Esophagus squamous epithelium (tissue), 5 donors: ENCODE measurements at regions not wholly inside any gene's neighbourhood (a gene's known extent, or its start where the extent isn't known, plus 50 kb on each side); places are given as distances from the start of the nearest gene placed in this dataset.
A peak's percentile ranks its signal among the peaks of the same experiment; 100 is the strongest.

Source experiments
- DNase-seq: peaks from one replicate; lab custom pipeline; 2025; lab: John Stamatoyannopoulos, UW
- H3K27ac ChIP-seq, 4 donors: fragments of 200-600 bp; sonication (generic); one replicate each; pipeline ENCODE4 v1.5.1; 2016 to 2019; ENCODE audit warnings: mild to moderate bottlenecking in 1 of 4
- H3K27me3 ChIP-seq, 4 donors: fragments of 200-600 bp; sonication (generic); 1 replicate in 3 of 4; 2 replicates in 1 of 4; pipeline versions ENCODE4 v1.5.1 to v1.6.0; 2017 to 2021; ENCODE audit warnings: antibody characterized with exemption in 1 of 4
- H3K36me3 ChIP-seq, 3 donors: fragments of 200-600 bp; sonication (generic); one replicate each; pipeline ENCODE4 v1.5.1; 2016 to 2019
- H3K4me1 ChIP-seq, 3 donors: fragments of 200-600 bp; sonication (generic); one replicate each; pipeline ENCODE4 v1.5.1; 2017 to 2019
- H3K4me3 ChIP-seq, 4 donors: fragments of 200-600 bp; sonication (generic); 1 replicate in 3 of 4; 2 replicates in 1 of 4; pipeline ENCODE4 v1.5.1; 2016 to 2019; ENCODE audit warnings: mild to moderate bottlenecking in 2 of 4, moderate library complexity in 1 of 4
- H3K9me3 ChIP-seq, 3 donors: fragments of 200-600 bp; sonication (generic); one replicate each; pipeline ENCODE4 v1.5.1; 2016 to 2019
- POLR2A ChIP-seq, 4 donors: fragments of 450-650 bp; IDR thresholded peaks; one replicate each; pipeline ENCODE4 v1.6.1; 2017; ENCODE audit warnings: antibody characterized with exemption in 4 of 4, mild to moderate bottlenecking in 4 of 4, moderate library complexity in 3 of 4
- WGBS, 2 donors: methylation state at CpG; one replicate each; pipeline ENCODE4 v1.1.5; 2018; 5-methylcytosine and 5-hydroxymethylcytosine counted together
- intact Hi-C: fragments of 100-400 bp; cut with DNase I; formaldehyde crosslinking; loops from one replicate; pipeline ENCODE4 v1.15.0; 2022
- TF ChIP-seq, protein P1 (sequence below), 6 experiments: fragments of 450-650 bp in 4 of 6; fragments of 200-600 bp in 2 of 6; sonication (generic) in 2 of 6; IDR thresholded peaks; one replicate each; pipeline ENCODE4 v1.5.1; 2016 to 2019; ENCODE audit warnings: antibody characterized with exemption in 6 of 6, mild to moderate bottlenecking in 4 of 6, moderate library complexity in 4 of 6
- donor health status: DM: yes; HTN: yes; CAD: no.

- Histone ChIP-seq H3K4me1 (no peaks in the 10 kb centered on the region), H3K27me3 (no peaks in the 10 kb centered on the region), H3K36me3 (no peaks in the 10 kb centered on the region), H3K9me3 (no peaks in the 10 kb centered on the region), H3K4me3 (no peak overlapping the region), H3K27ac (no peak overlapping the region)
- 86 to 89% methylated on average over 1 of the region's 1 CpG for WGBS, 2 donors
- no peak for DNase-seq
- intact Hi-C loops: no loop called here
- TF ChIP-seq, protein P1, sequence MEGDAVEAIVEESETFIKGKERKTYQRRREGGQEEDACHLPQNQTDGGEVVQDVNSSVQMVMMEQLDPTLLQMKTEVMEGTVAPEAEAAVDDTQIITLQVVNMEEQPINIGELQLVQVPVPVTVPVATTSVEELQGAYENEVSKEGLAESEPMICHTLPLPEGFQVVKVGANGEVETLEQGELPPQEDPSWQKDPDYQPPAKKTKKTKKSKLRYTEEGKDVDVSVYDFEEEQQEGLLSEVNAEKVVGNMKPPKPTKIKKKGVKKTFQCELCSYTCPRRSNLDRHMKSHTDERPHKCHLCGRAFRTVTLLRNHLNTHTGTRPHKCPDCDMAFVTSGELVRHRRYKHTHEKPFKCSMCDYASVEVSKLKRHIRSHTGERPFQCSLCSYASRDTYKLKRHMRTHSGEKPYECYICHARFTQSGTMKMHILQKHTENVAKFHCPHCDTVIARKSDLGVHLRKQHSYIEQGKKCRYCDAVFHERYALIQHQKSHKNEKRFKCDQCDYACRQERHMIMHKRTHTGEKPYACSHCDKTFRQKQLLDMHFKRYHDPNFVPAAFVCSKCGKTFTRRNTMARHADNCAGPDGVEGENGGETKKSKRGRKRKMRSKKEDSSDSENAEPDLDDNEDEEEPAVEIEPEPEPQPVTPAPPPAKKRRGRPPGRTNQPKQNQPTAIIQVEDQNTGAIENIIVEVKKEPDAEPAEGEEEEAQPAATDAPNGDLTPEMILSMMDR (IDR thresholded peaks at IDR 0.05): no peak
- TF ChIP-seq POLR2A (IDR thresholded peaks at IDR 0.05): no peak
Observed at GRCh38 chr5:58248221-58248620, 211.7 kb downstream of the PLK2 start.

DNA sequence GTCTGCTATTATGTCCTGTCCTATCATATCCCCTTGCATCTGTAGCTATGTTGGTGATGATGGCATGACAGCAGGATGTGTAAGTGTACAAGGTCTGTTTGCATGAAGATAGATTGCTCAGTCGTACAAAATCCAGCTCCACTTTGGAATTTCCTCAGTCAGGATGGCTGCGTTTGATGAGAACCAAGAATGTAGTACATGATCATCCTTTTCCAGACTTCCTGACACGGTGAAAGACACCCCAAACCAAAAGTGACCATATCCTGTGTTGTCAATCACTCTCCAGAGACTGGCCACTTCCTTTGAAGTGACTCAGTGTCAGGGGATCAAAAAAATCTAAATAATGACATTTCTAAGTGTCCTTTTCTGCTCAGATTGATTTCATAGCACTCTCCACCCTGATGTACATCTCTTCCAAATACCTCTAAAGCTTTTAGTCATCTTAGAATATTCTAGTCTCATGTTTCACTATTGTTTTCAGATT, 213.4 kb downstream of the PLK2 start:
- H3K9me3 ChIP-seq: no peaks in the 10 kb centered on the region
- DNase-seq: no peak
- intact Hi-C loops: no loop called here
- no peak for TF ChIP-seq POLR2A (IDR thresholded peaks at IDR 0.05)
- TF ChIP-seq, protein P1 (IDR thresholded peaks at IDR 0.05): no peak
- H3K36me3 ChIP-seq: no peaks in the 10 kb centered on the region
- peak overlapping the region in 1 of 4 donors; percentile 39 for H3K27ac ChIP-seq
- no peak overlapping the region for H3K4me3 ChIP-seq
- WGBS, 2 donors: 71 to 90% methylated on average over 3 of the region's 3 CpGs
- H3K27me3 ChIP-seq: no peaks in the 10 kb centered on the region
- peaks cover 0 to 5% (median 0%) of the 10 kb centered on the region in 3 donors for H3K4me1 ChIP-seq

- TF ChIP-seq, protein P1 (IDR thresholded peaks at IDR 0.05): no peak
- no peak for TF ChIP-seq POLR2A (IDR thresholded peaks at IDR 0.05)
- 51 to 66% methylated on average over 3 of the region's 3 CpGs for WGBS, 2 donors
- intact Hi-C loops: no loop called here
- Histone ChIP-seq H3K27ac (peak overlapping the region in 1 of 4 donors; percentile 63), H3K4me3 (no peak overlapping the region), H3K27me3 (no peaks in the 10 kb centered on the region), H3K9me3 (no peaks in the 10 kb centered on the region), H3K36me3 (no peaks in the 10 kb centered on the region), H3K4me1 (peaks cover 0 to 14% (median 0%) of the 10 kb centered on the region in 3 donors)
- DNase-seq: no peak
Observed at GRCh38 chr5:58245476-58245840, 214.4 kb downstream of the PLK2 start.

- Histone ChIP-seq H3K4me3 (no peak overlapping the region), H3K36me3 (no peaks in the 10 kb centered on the region), H3K27me3 (no peaks in the 10 kb centered on the region), H3K27ac (peak overlapping the region in 3 of 4 donors; percentile 17 to 63 (median 61)), H3K4me1 (peaks cover 0 to 19% (median 0%) of the 10 kb centered on the region in 3 donors), H3K9me3 (no peaks in the 10 kb centered on the region)
- TF ChIP-seq, protein P1 (IDR thresholded peaks at IDR 0.05): no peak
- TF ChIP-seq POLR2A (IDR thresholded peaks at IDR 0.05): no peak
- 63 to 73% methylated on average over 7 to 8 of the region's 8 CpGs for WGBS, 2 donors
- DNase-seq: no peak
- intact Hi-C loops: no loop called here
Observed at GRCh38 chr5:58244819-58245475, 214.9 kb downstream of the PLK2 start.

GRCh38 chr5:58241389-58241788, 218.5 kb downstream of the PLK2 start:
- Histone ChIP-seq H3K4me3 (no peak overlapping the region), H3K36me3 (no peaks in the 10 kb centered on the region), H3K9me3 (no peaks in the 10 kb centered on the region), H3K27ac (peak overlapping the region in 3 of 4 donors; percentile 33 to 45 (median 42)), H3K27me3 (no peaks in the 10 kb centered on the region), H3K4me1 (peaks cover 0 to 24% (median 0%) of the 10 kb centered on the region in 3 donors)
- WGBS, 2 donors: 28 to 39% methylated on average over 3 of the region's 3 CpGs
- intact Hi-C loops: no loop called here
- TF ChIP-seq POLR2A (IDR thresholded peaks at IDR 0.05): no peak
- TF ChIP-seq, protein P1 (IDR thresholded peaks at IDR 0.05): no peak
- DNase-seq: no peak
